ENCODE measurements at regions not wholly inside any gene's neighbourhood (a gene's known extent, or its start where the extent isn't known, plus 50 kb on each side); places are given as distances from the start of the nearest gene placed in this dataset.

DNA sequence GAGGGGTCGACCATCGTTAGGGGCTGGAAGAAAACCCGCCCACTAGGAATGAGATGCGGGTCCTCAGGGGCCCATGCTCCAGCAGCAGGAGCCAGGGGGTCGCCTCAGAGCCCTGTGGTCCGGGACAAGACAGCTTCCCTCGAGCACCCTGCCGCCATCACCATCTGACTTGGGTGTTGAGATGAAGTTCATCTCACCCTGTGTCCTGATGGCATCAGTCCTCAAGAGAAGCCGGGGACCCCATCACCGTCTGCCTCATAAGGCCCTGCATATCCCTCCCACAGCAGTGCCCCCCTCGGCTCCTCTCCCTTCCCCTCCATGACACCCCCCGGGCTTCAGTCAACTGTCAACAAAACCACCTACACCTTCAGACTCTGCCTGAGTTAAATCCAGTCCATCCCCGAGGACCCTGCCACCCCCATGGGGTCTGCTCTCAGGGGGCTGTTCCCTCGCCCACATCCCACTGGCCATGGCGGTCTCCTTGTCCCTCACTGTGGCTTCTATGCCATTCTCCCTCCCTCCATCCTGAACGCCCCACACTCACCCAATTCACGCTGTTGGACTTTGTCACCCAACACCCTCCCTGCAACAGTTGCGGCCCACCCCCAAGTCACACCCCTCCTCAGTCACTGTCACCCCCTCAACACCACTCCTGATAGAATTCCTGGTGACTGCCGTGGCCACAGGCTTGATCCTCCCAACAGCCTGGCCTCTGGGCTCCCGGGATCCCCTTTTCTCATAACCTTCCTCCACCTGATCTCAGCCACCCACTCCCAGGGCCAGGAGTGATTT lies 87.7 kb upstream of the RTL6 start:
- Histone ChIP-seq H3K36me3 (replicated peaks; ENCODE audit: control insufficient read depth, insufficient read depth, low read length) (no peaks in the 10 kb centered on the region), H3K27me3 (ENCODE audit: control insufficient read depth, insufficient read depth, low read length) (no peaks in the 10 kb centered on the region), H3K4me3 (ENCODE audit: insufficient read depth, low read depth, low read length) (no peak overlapping the region)
- peak; percentile 41 for DNase-seq

DNA sequence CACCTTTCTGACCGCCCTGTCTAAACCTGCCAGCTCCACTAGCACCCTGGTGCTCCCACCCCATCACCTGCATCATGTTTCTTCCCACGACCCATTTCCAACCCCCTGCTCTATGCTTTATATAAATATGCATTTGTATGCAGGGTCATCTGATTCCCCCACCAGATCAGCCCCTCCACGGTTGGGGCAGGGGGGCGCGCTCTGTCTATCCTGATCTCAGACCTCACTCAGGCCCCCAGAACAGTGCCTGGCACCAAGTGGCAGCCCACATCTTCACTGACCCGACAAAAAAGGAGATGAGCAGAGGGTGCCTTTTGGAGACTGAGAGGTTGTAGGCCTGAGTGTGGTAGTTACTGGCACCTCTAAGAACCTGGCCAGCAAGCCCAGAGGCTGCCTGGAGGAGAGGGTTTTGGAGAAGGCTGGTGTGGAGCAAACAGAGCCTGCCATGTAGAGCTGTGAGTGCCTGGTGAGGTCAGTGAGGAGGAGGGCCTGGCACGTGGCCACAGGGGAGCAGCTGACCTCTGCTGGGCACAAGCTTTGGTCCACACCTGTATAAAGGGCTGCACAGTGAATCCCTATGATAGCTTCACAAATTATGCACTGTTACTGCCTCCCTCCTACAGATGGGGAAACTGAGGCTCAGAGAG lies 86.3 kb upstream of the RTL6 start:
- DNase-seq = peak; percentile 17
- no peaks in the 10 kb centered on the region for H3K36me3 ChIP-seq (replicated peaks; ENCODE audit: control insufficient read depth, insufficient read depth, low read length)
- H3K4me3 ChIP-seq (ENCODE audit: insufficient read depth, low read depth, low read length) = no peak overlapping the region
- H3K27me3 ChIP-seq (ENCODE audit: control insufficient read depth, insufficient read depth, low read length) = no peaks in the 10 kb centered on the region

DNA sequence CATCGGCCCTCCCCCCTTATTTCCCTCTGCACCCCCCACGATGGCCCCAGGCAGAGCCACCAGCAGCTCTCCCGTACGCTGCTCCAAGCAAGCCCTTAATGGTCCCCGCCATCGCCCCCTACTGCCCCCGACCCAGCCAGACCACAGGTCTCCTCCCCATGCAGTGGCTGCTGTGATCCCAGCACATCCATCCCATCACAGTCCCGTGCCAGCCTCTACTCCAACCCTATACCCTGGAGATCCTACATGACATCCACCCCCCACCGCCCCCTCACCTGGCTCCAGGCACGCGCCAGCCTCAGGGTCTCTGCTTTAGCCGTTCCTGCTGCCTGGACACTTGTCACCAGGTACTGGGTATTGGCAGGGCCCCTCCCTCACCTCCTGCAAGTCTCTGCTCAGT lies 85.8 kb upstream of the RTL6 start:
- Histone ChIP-seq H3K36me3 (replicated peaks; ENCODE audit: control insufficient read depth, insufficient read depth, low read length) (no peaks in the 10 kb centered on the region), H3K27me3 (ENCODE audit: control insufficient read depth, insufficient read depth, low read length) (no peaks in the 10 kb centered on the region), H3K4me3 (ENCODE audit: insufficient read depth, low read depth, low read length) (no peak overlapping the region)
- DNase-seq = peak; percentile 84

DNA sequence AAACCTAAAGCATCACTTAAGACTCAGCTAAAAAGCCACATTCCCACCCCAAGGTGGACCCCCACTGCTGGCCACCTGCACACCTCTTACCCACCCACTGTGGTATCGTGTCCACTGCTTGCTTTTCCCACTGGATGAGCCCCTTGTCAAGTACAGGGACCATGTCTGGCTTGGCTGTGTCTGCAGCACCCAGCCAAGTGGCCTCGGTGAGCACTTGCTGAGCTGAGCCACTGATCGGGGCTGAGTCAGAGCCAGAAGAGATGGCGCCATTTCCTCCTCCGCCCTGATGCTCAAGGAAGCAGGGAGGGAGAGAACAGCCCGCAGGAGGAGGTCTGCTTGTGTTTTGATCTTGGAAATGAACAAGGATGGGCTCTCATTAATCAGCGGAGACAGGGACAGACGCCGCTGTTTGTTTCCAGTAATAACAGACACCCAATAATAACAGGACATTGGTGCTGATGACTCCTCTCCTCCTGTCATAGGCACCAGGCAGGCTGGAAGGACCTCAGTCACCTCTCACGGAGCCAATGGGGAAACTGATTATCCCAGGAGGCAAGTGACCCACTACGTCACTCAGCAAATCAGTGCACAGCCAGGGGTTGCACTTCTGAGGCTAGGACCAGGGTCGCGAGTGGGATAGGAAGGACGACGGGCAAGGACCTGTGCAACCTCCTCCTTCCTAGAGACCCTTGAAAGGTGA lies 85.2 kb upstream of the RTL6 start:
- no peaks in the 10 kb centered on the region for H3K36me3 ChIP-seq (replicated peaks; ENCODE audit: control insufficient read depth, insufficient read depth, low read length)
- peak; percentile 41 for DNase-seq
- H3K27me3 ChIP-seq (ENCODE audit: control insufficient read depth, insufficient read depth, low read length) = no peaks in the 10 kb centered on the region
- H3K4me3 ChIP-seq (ENCODE audit: insufficient read depth, low read depth, low read length) = no peak overlapping the region

DNA sequence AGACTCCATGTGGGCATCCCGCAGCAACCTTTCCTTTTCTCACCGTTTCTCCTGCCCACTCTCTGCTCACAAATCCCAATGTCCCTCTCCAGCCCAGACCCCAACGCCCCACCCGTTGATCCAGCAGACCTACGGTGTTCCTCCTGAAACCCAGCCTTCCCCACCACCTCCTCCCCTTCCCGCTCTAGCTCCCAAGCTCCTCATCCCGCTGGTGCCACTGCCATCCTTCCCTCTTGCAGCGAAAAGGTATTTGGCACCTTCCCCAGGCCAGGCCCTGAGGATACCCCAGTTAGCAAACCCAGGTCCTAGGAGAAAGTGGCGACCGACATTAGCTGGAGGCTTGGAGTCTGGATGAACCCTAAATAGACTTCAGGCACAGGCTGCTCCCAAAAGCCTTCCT lies 84.0 kb upstream of the RTL6 start:
- Histone ChIP-seq H3K36me3 (replicated peaks; ENCODE audit: control insufficient read depth, insufficient read depth, low read length) (no peaks in the 10 kb centered on the region), H3K27me3 (ENCODE audit: control insufficient read depth, insufficient read depth, low read length) (no peaks in the 10 kb centered on the region), H3K4me3 (ENCODE audit: insufficient read depth, low read depth, low read length) (no peak overlapping the region)
- DNase-seq = peak; percentile 32

DNA sequence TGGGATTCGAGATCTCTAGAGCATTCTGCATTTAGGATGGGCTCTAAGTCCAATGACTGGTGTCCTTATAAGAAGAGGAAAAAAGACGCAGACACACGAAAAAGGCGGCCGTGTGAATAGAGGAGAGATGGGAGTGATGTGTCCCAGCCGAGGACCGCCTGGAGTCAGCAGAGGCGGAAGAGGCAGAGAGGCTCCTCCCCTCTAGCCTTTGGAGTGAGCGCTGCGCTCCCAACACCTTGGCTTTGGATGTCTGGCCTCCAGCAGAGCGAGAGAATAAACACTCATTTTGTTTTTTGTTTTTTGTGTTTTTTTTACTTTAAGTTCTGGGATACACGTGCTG lies 83.0 kb upstream of the RTL6 start:
- Histone ChIP-seq H3K27me3 (ENCODE audit: control insufficient read depth, insufficient read depth, low read length) (no peaks in the 10 kb centered on the region), H3K4me3 (ENCODE audit: insufficient read depth, low read depth, low read length) (no peak overlapping the region), H3K36me3 (replicated peaks; ENCODE audit: control insufficient read depth, insufficient read depth, low read length) (no peaks in the 10 kb centered on the region)
- peak; percentile 69 for DNase-seq

DNA sequence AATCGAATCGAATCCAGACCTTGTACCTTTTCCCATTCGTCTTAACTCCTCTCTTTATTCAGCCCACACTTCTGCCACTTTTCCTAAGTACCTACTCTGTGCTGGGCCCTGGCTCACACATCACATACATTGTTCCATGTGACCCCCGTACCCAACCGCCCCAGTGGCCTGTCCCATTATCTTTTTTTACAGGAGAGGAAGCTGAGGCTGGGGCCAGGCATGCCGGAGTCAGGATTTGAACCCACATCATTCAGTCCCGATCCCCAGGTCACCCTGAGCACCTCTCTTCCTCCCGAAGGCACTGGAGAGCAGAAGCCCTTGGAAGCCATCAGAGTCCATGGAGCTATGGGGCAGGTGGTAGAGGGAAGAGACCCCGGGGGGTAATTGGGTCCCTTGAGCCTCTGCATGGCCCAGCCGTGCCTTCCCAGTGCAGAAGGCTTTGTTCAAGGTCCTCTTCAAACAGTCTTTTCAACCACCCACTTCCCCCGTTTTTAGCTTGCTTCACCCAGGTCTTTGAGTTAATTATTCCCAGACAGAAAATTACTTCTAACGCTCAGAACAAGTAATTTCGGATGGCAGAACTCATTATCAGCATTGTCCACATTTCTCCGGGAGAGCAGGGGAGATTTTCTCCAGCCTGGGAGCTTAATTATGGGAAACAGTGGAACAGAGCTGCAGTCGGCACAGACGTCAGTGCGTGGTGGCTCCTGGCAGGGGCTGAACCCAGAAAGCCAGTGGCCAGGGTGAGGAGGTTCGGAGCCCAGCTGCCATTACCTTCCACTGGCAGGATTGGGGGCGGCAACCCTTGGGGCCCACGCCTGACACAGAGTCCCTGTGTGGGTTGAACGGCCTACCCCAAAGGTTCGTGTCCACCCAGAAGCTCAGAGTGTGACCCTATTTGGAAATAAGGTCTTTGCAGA lies 82.4 kb upstream of the RTL6 start:
- H3K36me3 ChIP-seq (replicated peaks; ENCODE audit: control insufficient read depth, insufficient read depth, low read length) = no peaks in the 10 kb centered on the region
- no peaks in the 10 kb centered on the region for H3K27me3 ChIP-seq (ENCODE audit: control insufficient read depth, insufficient read depth, low read length)
- DNase-seq = peak; percentile 34
- H3K4me3 ChIP-seq (ENCODE audit: insufficient read depth, low read depth, low read length) = no peak overlapping the region

DNA sequence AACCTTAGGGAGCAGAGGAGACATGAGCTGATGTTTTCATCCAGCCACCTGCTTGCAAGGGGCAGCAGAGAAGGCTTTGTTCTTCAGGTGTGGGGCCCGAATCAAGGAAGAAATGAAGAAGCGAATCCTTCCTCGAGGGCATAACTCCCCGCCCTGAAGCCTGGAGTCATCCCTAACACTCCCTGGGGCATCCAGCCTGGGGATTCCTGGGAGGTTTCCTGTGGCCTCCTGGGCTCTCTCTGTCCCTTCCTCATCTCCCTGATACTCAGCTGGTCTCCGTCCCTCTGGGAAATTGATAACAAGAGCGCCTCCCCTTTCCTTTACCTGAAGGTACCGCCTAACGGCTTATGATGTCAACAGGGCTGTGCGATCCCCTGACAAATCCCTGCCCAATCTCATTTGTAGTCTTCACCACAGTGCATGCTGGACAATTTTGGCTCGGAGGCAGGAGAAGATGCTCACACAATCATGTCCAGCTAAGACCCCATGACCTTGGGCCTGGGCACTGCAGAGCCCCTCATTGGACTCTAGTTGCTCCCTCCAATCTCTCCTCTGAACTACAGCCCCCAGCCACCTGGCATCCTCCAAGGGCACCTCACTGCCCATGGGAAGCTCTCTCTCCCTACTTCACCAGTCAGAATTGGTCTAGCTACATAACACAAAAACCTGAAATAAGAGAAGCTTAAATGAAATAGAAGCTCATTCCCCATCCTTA lies 80.6 kb upstream of the RTL6 start:
- Histone ChIP-seq H3K36me3 (replicated peaks; ENCODE audit: control insufficient read depth, insufficient read depth, low read length) (no peaks in the 10 kb centered on the region), H3K27me3 (ENCODE audit: control insufficient read depth, insufficient read depth, low read length) (no peaks in the 10 kb centered on the region), H3K4me3 (ENCODE audit: insufficient read depth, low read depth, low read length) (no peak overlapping the region)
- DNase-seq = no peak

DNA sequence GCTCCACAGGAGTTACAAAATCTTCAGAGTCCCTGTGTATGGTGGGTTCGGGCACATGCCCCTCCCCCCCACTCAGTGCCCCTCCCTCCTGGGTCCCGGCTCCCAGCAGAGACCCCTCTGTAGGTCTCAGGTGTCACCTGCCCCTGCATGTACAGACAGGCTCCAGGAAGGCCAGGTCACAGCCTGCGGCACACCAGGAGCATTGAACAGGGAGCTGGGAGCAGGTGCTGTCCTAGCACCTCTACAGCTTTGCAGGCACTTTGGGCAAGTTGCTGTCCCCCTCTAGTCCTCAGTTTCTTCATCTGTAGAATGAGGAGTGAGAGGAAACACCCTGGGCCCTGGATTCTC lies 80.1 kb upstream of the RTL6 start:
- Histone ChIP-seq H3K27me3 (ENCODE audit: control insufficient read depth, insufficient read depth, low read length) (no peaks in the 10 kb centered on the region), H3K36me3 (replicated peaks; ENCODE audit: control insufficient read depth, insufficient read depth, low read length) (no peaks in the 10 kb centered on the region), H3K4me3 (ENCODE audit: insufficient read depth, low read depth, low read length) (no peak overlapping the region)
- DNase-seq = no peak

DNA sequence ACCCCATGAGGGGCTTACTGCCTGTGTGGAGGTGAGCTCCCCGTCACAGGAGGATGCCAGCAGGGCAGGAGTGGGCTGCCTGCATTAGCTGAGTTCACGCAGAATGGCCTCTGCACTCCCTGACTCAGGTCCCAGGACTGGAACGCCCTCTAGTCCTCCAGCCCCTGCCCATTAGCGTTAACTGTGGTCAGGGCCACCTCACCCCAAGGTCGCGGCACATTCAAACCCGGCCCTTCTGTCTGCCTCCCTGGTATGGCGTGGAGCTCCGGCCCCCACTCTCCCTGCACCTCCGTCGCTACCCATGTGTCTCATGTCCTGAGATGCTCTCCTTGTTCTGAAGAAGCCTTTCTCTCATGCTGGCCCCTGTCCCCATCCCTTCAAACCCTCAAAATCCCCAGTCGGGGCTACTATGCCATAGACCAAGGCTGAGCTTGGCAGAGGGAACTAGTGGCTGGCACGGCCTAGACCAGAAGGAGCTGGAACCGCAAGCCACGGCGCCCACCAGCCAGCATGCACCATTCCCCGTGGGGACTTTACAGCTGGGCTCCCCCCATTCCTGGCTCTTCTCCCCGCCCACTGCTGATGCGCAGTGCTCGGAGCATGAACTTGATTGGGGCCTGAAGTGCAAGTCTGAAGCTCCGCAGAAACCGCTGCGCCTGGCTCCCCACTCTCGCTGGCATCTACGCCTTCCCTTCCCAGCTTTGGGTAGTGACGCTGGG lies 79.5 kb upstream of the RTL6 start:
- DNase-seq = no peak
- no peaks in the 10 kb centered on the region for H3K27me3 ChIP-seq (ENCODE audit: control insufficient read depth, insufficient read depth, low read length)

DNA sequence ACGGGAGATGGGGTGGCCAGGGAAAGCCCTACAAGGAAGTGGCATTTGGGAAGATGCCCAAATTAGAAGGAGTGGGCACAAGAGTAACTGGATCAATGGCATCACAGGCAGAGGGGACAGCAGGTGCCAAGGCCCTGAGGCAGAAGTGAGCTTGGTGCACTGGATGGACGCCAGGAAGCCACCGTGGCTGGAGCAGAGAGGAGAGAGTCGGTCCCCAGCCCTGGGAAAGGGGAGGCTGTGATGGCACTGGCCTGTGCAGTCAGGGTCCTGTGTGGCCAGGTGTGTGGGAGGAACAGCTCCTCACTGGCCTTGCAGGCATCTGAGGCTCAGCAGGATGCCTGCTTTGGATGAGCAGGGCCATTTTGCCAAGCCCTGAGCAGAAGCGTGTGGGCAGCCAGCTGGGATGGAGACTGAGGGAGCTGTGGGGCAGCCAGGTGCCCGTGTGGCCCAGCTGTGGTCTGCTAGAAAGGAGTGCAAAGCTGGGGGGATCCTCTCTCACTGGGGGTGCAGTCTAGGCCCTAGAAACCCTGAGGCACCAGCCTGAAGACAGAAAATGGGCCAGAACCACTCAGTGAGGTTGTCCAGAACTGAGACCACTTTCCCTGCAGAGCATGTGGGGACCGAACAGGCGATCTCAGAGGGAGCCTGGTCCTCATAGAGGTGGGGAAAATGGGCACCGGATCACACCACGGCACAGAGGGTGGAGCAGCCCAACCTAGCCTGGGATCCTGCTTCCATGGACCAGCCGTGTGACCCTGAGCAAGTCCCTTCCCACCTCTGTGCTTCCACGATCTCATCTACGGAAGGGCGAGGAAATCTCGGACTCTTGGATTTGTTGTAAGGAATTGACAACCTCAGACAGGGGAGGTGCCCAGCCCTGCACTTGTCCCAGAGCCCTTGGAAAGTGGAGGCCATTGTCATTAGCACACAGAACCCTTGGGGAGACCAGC lies 78.6 kb upstream of the RTL6 start:
- no peaks in the 10 kb centered on the region for H3K27me3 ChIP-seq (ENCODE audit: control insufficient read depth, insufficient read depth, low read length)
- DNase-seq = no peak
- H3K4me3 ChIP-seq (ENCODE audit: insufficient read depth, low read depth, low read length) = no peak overlapping the region
- no peaks in the 10 kb centered on the region for H3K36me3 ChIP-seq (replicated peaks; ENCODE audit: control insufficient read depth, insufficient read depth, low read length)

More for the DNA sequence above, 79.5 kb upstream of the RTL6 start:
- Histone ChIP-seq H3K36me3 (replicated peaks; ENCODE audit: control insufficient read depth, insufficient read depth, low read length) (no peaks in the 10 kb centered on the region), H3K4me3 (ENCODE audit: insufficient read depth, low read depth, low read length) (no peak overlapping the region)

DNA sequence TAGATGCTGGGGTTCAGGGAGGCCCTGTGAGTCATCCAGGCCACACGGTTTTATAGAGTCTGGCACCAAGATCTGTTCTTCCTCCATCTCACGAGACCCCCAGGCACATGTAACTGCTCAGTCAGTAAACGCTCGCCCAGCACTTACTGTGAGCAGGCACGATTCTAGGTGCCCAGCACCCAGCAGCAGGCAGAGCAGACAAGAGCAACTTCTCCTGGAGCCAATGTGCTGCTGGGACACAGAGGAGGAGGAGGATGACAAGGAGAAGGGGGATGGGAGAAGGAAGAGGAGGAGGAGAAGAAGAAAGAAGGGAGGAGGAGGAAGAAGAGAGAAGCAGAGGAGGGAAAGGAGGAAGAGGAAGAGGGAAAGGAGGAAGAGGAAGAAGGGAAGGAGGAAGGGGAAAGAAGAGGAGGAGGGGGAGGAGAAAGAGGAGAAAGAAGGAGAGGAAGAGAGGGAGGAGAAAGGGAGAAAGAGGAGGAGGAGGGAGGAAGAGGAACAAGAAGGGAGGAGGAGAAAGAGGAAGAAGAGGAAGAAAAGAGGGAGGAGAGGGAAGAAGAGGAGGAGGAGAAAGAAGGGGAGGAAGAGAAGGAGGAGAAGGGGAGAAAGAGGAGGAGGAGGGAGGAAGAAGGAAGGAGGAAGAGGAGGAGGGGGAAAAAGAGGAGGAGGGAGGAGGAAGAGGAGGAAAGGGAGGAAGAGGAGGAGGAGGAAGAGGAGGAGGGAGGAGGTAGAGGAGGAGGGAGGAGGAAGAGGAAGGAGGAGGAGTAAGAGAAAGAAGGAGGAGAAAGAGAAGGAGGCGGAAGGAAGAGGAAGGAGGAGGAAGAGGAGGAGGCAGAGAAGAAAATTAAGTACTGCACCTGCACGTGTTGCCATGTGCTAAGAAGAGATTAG lies 77.6 kb upstream of the RTL6 start:
- DNase-seq = no peak
- no peaks in the 10 kb centered on the region for H3K36me3 ChIP-seq (replicated peaks; ENCODE audit: control insufficient read depth, insufficient read depth, low read length)
- H3K27me3 ChIP-seq (ENCODE audit: control insufficient read depth, insufficient read depth, low read length) = no peaks in the 10 kb centered on the region
- no peak overlapping the region for H3K4me3 ChIP-seq (ENCODE audit: insufficient read depth, low read depth, low read length)
